IMR-90 (cell line): ENCODE measurements at regions not wholly inside any gene's neighbourhood (a gene's known extent, or its start where the extent isn't known, plus 50 kb on each side); places are given as distances from the start of the nearest gene placed in this dataset.

ENCODE experiments used
- CTCF ChIP-seq: conservative IDR thresholded peaks from 2 replicates; pipeline ENCODE4 v1.5.1; 2012; ENCODE audit warnings: mild to moderate bottlenecking, low read depth, low read length, improper control_type of control experiment
- ELK1 ChIP-seq: fragments of 150-350 bp; IDR thresholded peaks from 2 replicates; pipeline ENCODE4 v1.6.1; 2016; ENCODE audit warnings: low read depth, mild to moderate bottlenecking, low read length, moderate library complexity, borderline replicate concordance
- MAFK ChIP-seq: IDR thresholded peaks from 2 replicates; pipeline ENCODE4 v1.6.1; 2012; ENCODE audit warnings: low read depth, low read length, improper control_type of control experiment
- MXI1 ChIP-seq: IDR thresholded peaks from 2 replicates; pipeline ENCODE4 v1.6.1; 2012; ENCODE audit warnings: low read depth, mild to moderate bottlenecking, low read length, moderate library complexity, borderline replicate concordance
- POLR2A ChIP-seq: IDR thresholded peaks from 2 replicates; pipeline ENCODE4 v1.6.1; 2012; ENCODE audit warnings: mild to moderate bottlenecking, low read depth, low read length
- TF ChIP-seq, protein P1 (sequence below): fragments of 150-350 bp; IDR thresholded peaks from 2 replicates; pipeline ENCODE4 v1.6.1; 2017; ENCODE audit warnings: mild to moderate bottlenecking, antibody characterized with exemption, low read length, low read depth

- TF ChIP-seq CTCF: no peak
- no peak for TF ChIP-seq ELK1
- TF ChIP-seq, protein P1, sequence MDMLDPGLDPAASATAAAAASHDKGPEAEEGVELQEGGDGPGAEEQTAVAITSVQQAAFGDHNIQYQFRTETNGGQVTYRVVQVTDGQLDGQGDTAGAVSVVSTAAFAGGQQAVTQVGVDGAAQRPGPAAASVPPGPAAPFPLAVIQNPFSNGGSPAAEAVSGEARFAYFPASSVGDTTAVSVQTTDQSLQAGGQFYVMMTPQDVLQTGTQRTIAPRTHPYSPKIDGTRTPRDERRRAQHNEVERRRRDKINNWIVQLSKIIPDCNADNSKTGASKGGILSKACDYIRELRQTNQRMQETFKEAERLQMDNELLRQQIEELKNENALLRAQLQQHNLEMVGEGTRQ: no peak
- TF ChIP-seq MXI1: no peak
- no peak for TF ChIP-seq MAFK
- TF ChIP-seq POLR2A: no peak
Observed at GRCh38 chr11:87589082-87589481, 551.3 kb downstream of the TMEM135 start.
